GM12875 (cell line): ENCODE measurements at regions not wholly inside any gene's neighbourhood (a gene's known extent, or its start where the extent isn't known, plus 50 kb on each side); places are given as distances from the start of the nearest gene placed in this dataset.

ENCODE experiments used
- H3K4me3 ChIP-seq: one replicate; pipeline ENCODE4 v1.5.1; 2011; ENCODE audit warnings: low read depth, low read length, control low read depth
- CTCF ChIP-seq: IDR thresholded peaks from 2 replicates; pipeline ENCODE4 v1.5.1; 2011; ENCODE audit warnings: low read depth, mild to moderate bottlenecking, control low read depth, inconsistent platforms, low read length, moderate library complexity, borderline replicate concordance; ENCODE audit not compliant: insufficient read depth

- no peak overlapping the region for H3K4me3 ChIP-seq
- TF ChIP-seq CTCF, result no peak
Measured at GRCh38 chr6:109243863-109244825, 138.1 kb downstream of the CD164 start.

GRCh38 chr6:109242925-109243324 is 139.3 kb downstream of the CD164 start:
- TF ChIP-seq CTCF, result no peak
- no peak overlapping the region for H3K4me3 ChIP-seq

GRCh38 chr6:109242029-109242428 is 140.2 kb downstream of the CD164 start:
- no peak for TF ChIP-seq CTCF
- no peak overlapping the region for H3K4me3 ChIP-seq

GRCh38 chr6:109241199-109241598 is 141.1 kb downstream of the CD164 start:
- H3K4me3 ChIP-seq, result no peak overlapping the region
- TF ChIP-seq CTCF, result no peak

GRCh38 chr6:109240370-109241084 is 141.7 kb downstream of the CD164 start:
- no peak overlapping the region for H3K4me3 ChIP-seq
- TF ChIP-seq CTCF, result no peak

- TF ChIP-seq CTCF, result no peak
- H3K4me3 ChIP-seq, result no peak overlapping the region
Measured at GRCh38 chr6:109239651-109240321, 142.5 kb downstream of the CD164 start.

GRCh38 chr6:109239160-109239559 is 143.1 kb downstream of the CD164 start:
- H3K4me3 ChIP-seq, result no peak overlapping the region
- TF ChIP-seq CTCF, result no peak
